K562 (cell line): ENCODE measurements at regions not wholly inside any gene's neighbourhood (a gene's known extent, or its start where the extent isn't known, plus 50 kb on each side); places are given as distances from the start of the nearest gene placed in this dataset.

Experiments
- CREB3 ChIP-seq: fragments of 450-650 bp; conservative IDR thresholded peaks from 2 replicates; pipeline ENCODE4 v1.6.1; 2016; ENCODE audit warnings: missing genetic modification characterization, low read depth, mild to moderate bottlenecking, missing compliant biosample characterization, moderate library complexity
- DACH1 ChIP-seq: fragments of 450-650 bp; IDR thresholded peaks from 2 replicates; pipeline ENCODE4 v1.6.1; 2018; ENCODE audit not compliant: partially characterized antibody
- EHMT2 ChIP-seq: fragments of 450-650 bp; IDR thresholded peaks from 2 replicates; pipeline ENCODE4 v1.6.1; 2018; ENCODE audit warnings: antibody characterized with exemption
- FOSL1 ChIP-seq: fragments of 200-800 bp; sonication (Bioruptor generic); conservative IDR thresholded peaks from 2 replicates; pipeline ENCODE4 v1.6.1; 2016; ENCODE audit warnings: missing genetic modification characterization, missing compliant biosample characterization
- FOXA1 ChIP-seq: fragments of 450-650 bp; IDR thresholded peaks from 2 replicates; pipeline ENCODE4 v1.6.1; 2016; ENCODE audit warnings: mild to moderate bottlenecking, borderline replicate concordance
- HMGXB4 ChIP-seq: sonication (generic); formaldehyde crosslinking; IDR thresholded peaks from 2 replicates; pipeline ENCODE4 v1.8.1; 2023; ENCODE audit warnings: mild to moderate bottlenecking, missing genetic modification reagents
- KHSRP ChIP-seq: fragments of 450-650 bp; IDR thresholded peaks from 2 replicates; pipeline ENCODE4 v1.6.1; 2017
- RNF219 ChIP-seq: fragments of 250-450 bp; sonication (Bioruptor Pico); IDR thresholded peaks from 2 replicates; pipeline ENCODE4 v1.5.0; 2022; ENCODE audit warnings: mild to moderate bottlenecking
- SMARCB1 ChIP-seq: IDR thresholded peaks from 2 replicates; pipeline ENCODE4 v1.6.1; 2011; ENCODE audit warnings: improper control_type of control experiment, low read depth; ENCODE audit not compliant: insufficient read length
- ZHX1 ChIP-seq: fragments of 150-350 bp; conservative IDR thresholded peaks from 2 replicates; pipeline ENCODE4 v1.6.1; 2014; ENCODE audit warnings: low read length
- ZNF217 ChIP-seq: sonication (generic); formaldehyde crosslinking; IDR thresholded peaks from 2 replicates; pipeline ENCODE4 v1.8.0; 2022; ENCODE audit warnings: mild to moderate bottlenecking, missing genetic modification reagents
- ZNF778 ChIP-seq: fragments of 450-650 bp; formaldehyde crosslinking; IDR thresholded peaks from 2 replicates; pipeline ENCODE4 v1.4.0; 2020; ENCODE audit warnings: mild to moderate bottlenecking, moderate library complexity
- ZZZ3 ChIP-seq: fragments of 450-650 bp; IDR thresholded peaks from 2 replicates; pipeline ENCODE4 v1.6.1; 2016; ENCODE audit warnings: antibody characterized with exemption, mild to moderate bottlenecking, moderate library complexity

GRCh38 chr4:81850701-81851100 is 379.0 kb upstream of the RASGEF1B start (continued):
- TF ChIP-seq ZHX1 (no peak), SMARCB1 (no peak), ZZZ3 (no peak), KHSRP (no peak), DACH1 (no peak), FOXA1 (no peak), ZNF217 (CRISPR knock-in tag) (no peak), ZNF778 (no peak), RNF219 (CRISPR knock-in tag) (no peak), HMGXB4 (CRISPR knock-in tag) (no peak), FOSL1 (tag) (no peak), CREB3 (tag) (no peak), EHMT2 (no peak)
